ENCODE measurements at regions not wholly inside any gene's neighbourhood (a gene's known extent, or its start where the extent isn't known, plus 50 kb on each side); places are given as distances from the start of the nearest gene placed in this dataset.

DNA sequence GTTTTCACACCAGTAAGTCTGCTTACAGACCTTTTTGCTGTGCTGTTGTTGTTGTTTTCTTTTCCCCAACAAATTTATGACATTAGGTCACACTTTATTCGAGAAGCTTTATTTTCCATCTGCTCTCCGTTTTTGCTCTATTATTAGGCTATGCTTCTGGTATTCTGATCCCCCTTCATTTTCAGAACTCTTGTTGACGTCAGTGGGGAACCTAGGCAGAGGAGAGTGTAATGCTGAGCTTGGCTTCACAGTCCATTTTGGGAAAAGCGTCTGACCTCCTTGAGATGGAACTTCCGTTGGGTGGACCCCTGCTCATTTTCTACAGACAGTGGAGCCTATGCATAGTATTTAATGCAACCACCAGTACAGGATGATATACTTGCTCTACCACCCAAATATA, 387.9 kb upstream of the MEF2C start:
- no peaks in the 10 kb centered on the region for H3K36me3 ChIP-seq (ENCODE audit: control insufficient read depth in 4 of 4, insufficient read depth in 4 of 4, low read length in 4 of 4)
- no peaks in the 10 kb centered on the region for H3K27me3 ChIP-seq (ENCODE audit: control insufficient read depth in 3 of 3, insufficient read depth in 3 of 3, low read length in 2 of 3)
- H3K9ac ChIP-seq (ENCODE audit: insufficient read depth in 1 of 2, low read length in 2 of 2): no peak overlapping the region
- TF ChIP-seq, protein P1, sequence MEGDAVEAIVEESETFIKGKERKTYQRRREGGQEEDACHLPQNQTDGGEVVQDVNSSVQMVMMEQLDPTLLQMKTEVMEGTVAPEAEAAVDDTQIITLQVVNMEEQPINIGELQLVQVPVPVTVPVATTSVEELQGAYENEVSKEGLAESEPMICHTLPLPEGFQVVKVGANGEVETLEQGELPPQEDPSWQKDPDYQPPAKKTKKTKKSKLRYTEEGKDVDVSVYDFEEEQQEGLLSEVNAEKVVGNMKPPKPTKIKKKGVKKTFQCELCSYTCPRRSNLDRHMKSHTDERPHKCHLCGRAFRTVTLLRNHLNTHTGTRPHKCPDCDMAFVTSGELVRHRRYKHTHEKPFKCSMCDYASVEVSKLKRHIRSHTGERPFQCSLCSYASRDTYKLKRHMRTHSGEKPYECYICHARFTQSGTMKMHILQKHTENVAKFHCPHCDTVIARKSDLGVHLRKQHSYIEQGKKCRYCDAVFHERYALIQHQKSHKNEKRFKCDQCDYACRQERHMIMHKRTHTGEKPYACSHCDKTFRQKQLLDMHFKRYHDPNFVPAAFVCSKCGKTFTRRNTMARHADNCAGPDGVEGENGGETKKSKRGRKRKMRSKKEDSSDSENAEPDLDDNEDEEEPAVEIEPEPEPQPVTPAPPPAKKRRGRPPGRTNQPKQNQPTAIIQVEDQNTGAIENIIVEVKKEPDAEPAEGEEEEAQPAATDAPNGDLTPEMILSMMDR (IDR thresholded peaks at IDR 0.05; ENCODE audit: control extremely low read depth, extremely low read depth): no peak
- ATAC-seq (ENCODE audit: insufficient read depth, low FRiP score) (no peak), DNase-seq (no peak)
- no peak overlapping the region for H3K27ac ChIP-seq (ENCODE audit: low read depth in 1 of 2, low read length in 1 of 2)
- H3K9me3 ChIP-seq (ENCODE audit: control insufficient read depth in 4 of 4, insufficient read depth in 3 of 4, low read length in 3 of 4): no peaks in the 10 kb centered on the region
- 86% methylated on average over 5 of the region's 5 CpGs for WGBS, 2 donors
- no peak overlapping the region for H3K4me3 ChIP-seq
- no peaks in the 10 kb centered on the region for H3K4me1 ChIP-seq (ENCODE audit: control insufficient read depth in 5 of 5, insufficient read depth in 5 of 5, low read length in 5 of 5)

DNA sequence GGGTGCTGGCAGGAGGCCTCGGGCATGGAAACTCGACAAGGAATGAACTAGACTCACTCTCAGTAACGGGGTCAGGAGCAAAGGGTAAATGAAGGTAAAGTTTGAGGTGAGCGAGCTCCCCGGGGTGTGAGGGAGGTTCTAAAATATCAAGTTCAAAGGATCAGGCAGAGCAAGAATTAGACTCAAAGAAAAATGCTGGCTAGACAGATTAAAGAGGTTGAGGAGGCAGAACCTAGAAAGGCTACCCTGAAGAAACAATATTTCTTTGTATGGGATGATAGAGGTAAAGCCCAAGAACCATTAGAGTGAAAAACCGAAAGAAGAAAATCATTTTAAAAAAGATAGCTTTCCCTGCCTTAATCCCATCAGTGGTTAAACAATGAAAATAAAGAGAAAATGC, 386.7 kb upstream of the MEF2C start:
- Histone ChIP-seq H3K4me1 (ENCODE audit: control insufficient read depth in 5 of 5, insufficient read depth in 5 of 5, low read length in 5 of 5) (no peaks in the 10 kb centered on the region), H3K27ac (ENCODE audit: low read depth in 1 of 2, low read length in 1 of 2) (no peak overlapping the region), H3K36me3 (ENCODE audit: control insufficient read depth in 4 of 4, insufficient read depth in 4 of 4, low read length in 4 of 4) (no peaks in the 10 kb centered on the region), H3K9ac (ENCODE audit: insufficient read depth in 1 of 2, low read length in 2 of 2) (no peak overlapping the region), H3K4me3 (no peak overlapping the region), H3K9me3 (ENCODE audit: control insufficient read depth in 4 of 4, insufficient read depth in 3 of 4, low read length in 3 of 4) (no peaks in the 10 kb centered on the region), H3K27me3 (ENCODE audit: control insufficient read depth in 3 of 3, insufficient read depth in 3 of 3, low read length in 2 of 3) (no peaks in the 10 kb centered on the region)
- ATAC-seq (ENCODE audit: insufficient read depth, low FRiP score) (no peak), DNase-seq (no peak)
- WGBS, 2 donors: 91 to 96% methylated on average over 6 of the region's 6 CpGs
- TF ChIP-seq, protein P1 (IDR thresholded peaks at IDR 0.05; ENCODE audit: control extremely low read depth, extremely low read depth): no peak

DNA sequence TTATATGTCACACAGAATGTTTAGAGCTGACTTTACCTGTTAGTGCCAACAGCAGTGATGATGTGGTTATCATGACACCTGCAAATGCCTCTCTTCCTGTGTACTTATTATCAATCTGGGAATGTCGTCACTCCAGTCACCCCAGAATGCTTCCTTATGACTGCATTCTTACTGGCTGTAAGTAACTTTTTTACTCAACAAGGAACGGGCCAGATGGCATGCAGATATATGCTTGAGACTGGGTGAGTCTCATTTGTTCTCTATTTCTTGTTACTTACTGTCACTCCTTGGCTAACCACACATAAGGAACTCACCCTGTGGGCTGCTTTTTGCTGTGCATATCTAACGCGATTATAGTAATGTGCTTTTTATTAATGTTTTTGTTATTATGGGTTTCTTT, 385.5 kb upstream of the MEF2C start:
- no peak for ATAC-seq (ENCODE audit: insufficient read depth, low FRiP score)
- DNase-seq: no peak
- WGBS, 2 donors: 25 to 58% methylated on average over 4 of the region's 4 CpGs

DNA sequence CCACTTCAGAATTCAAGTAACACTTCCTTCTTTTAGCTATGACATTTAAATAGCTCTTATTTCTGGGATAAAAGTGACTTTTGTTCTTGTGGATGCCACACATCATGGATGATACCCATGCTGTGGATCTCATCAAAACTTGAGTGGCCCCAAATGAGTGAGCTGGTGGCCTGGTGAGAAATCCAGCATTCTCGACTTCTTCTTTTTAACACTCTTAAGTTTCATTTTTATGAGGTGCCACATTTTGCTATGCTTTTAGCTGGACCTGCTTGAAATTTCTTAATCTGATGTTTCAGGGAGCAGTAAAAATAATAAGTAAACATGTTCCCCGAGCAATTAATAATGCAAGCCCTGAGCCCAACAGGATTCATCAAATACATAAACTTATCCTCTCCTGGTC, 384.8 kb upstream of the MEF2C start:
- WGBS, 2 donors: 61 to 62% methylated on average over 2 of the region's 2 CpGs
- Histone ChIP-seq H3K4me3 (no peak overlapping the region), H3K9ac (ENCODE audit: insufficient read depth in 1 of 2, low read length in 2 of 2) (no peak overlapping the region), H3K27ac (ENCODE audit: low read depth in 1 of 2, low read length in 1 of 2) (no peak overlapping the region), H3K4me1 (ENCODE audit: control insufficient read depth in 5 of 5, insufficient read depth in 5 of 5, low read length in 5 of 5) (no peaks in the 10 kb centered on the region), H3K9me3 (ENCODE audit: control insufficient read depth in 4 of 4, insufficient read depth in 3 of 4, low read length in 3 of 4) (no peaks in the 10 kb centered on the region), H3K27me3 (ENCODE audit: control insufficient read depth in 3 of 3, insufficient read depth in 3 of 3, low read length in 2 of 3) (no peaks in the 10 kb centered on the region), H3K36me3 (ENCODE audit: control insufficient read depth in 4 of 4, insufficient read depth in 4 of 4, low read length in 4 of 4) (no peaks in the 10 kb centered on the region)
- ATAC-seq (ENCODE audit: insufficient read depth, low FRiP score) (no peak), DNase-seq (no peak)
- TF ChIP-seq, protein P1 (IDR thresholded peaks at IDR 0.05; ENCODE audit: control extremely low read depth, extremely low read depth): no peak

More for the DNA sequence above, 385.5 kb upstream of the MEF2C start:
- H3K27me3 ChIP-seq (ENCODE audit: control insufficient read depth in 3 of 3, insufficient read depth in 3 of 3, low read length in 2 of 3): no peaks in the 10 kb centered on the region
- H3K27ac ChIP-seq (ENCODE audit: low read depth in 1 of 2, low read length in 1 of 2): no peak overlapping the region
- H3K4me3 ChIP-seq: no peak overlapping the region
- H3K36me3 ChIP-seq (ENCODE audit: control insufficient read depth in 4 of 4, insufficient read depth in 4 of 4, low read length in 4 of 4): no peaks in the 10 kb centered on the region
- H3K9ac ChIP-seq (ENCODE audit: insufficient read depth in 1 of 2, low read length in 2 of 2): no peak overlapping the region
- no peaks in the 10 kb centered on the region for H3K9me3 ChIP-seq (ENCODE audit: control insufficient read depth in 4 of 4, insufficient read depth in 3 of 4, low read length in 3 of 4)
- TF ChIP-seq, protein P1 (IDR thresholded peaks at IDR 0.05; ENCODE audit: control extremely low read depth, extremely low read depth): no peak
- H3K4me1 ChIP-seq (ENCODE audit: control insufficient read depth in 5 of 5, insufficient read depth in 5 of 5, low read length in 5 of 5): no peaks in the 10 kb centered on the region

Data from lung (tissue), 11 donors.